HEK293T (cell line): ENCODE measurements at regions not wholly inside any gene's neighbourhood (a gene's known extent, or its start where the extent isn't known, plus 50 kb on each side); places are given as distances from the start of the nearest gene placed in this dataset.

Experiments
- CTCF ChIA-PET: fragments of 350-600 bp; formaldehyde crosslinking; extraction: SDS; loops from one replicate; lab custom pipeline; 2021; ENCODE audit warnings: antibody characterized with exemption, inconsistent platforms; lab: Yijun Ruan, JAX
- POLR2A ChIA-PET: fragments of 350-600 bp; formaldehyde crosslinking; extraction: SDS; loops from one replicate; lab custom pipeline; 2020; ENCODE audit warnings: antibody characterized with exemption, inconsistent platforms; lab: Yijun Ruan, JAX
- DNase-seq: peaks from one replicate; pipeline ENCODE4 v3.0.0; 2012; ENCODE audit warnings: mixed read lengths; ENCODE audit errors: extremely low spot score
- ARNT ChIP-seq: fragments of 450-650 bp; IDR thresholded peaks from 2 replicates; pipeline ENCODE4 v1.6.1; 2017; ENCODE audit warnings: mild to moderate bottlenecking
- BHLHE40 ChIP-seq: fragments of 450-650 bp; IDR thresholded peaks from 2 replicates; pipeline ENCODE4 v1.6.1; 2016; ENCODE audit warnings: mild to moderate bottlenecking, moderate library complexity, borderline replicate concordance
- CTBP1 ChIP-seq: fragments of 450-650 bp; IDR thresholded peaks from 2 replicates; pipeline ENCODE4 v1.6.1; 2016; ENCODE audit warnings: borderline replicate concordance
- ELF4 ChIP-seq: fragments of 450-650 bp; IDR thresholded peaks from 2 replicates; pipeline ENCODE4 v1.6.1; 2017; ENCODE audit warnings: antibody characterized with exemption
- FOXA1 ChIP-seq: fragments of 450-650 bp; IDR thresholded peaks from 2 replicates; pipeline ENCODE4 v1.6.1; 2016; ENCODE audit warnings: mild to moderate bottlenecking
- FOXK2 ChIP-seq: fragments of 450-650 bp; IDR thresholded peaks from 2 replicates; pipeline ENCODE4 v1.6.1; 2016; ENCODE audit warnings: mild to moderate bottlenecking
- FOXM1 ChIP-seq: fragments of 450-650 bp; IDR thresholded peaks from 2 replicates; pipeline ENCODE4 v1.6.1; 2017; ENCODE audit warnings: mild to moderate bottlenecking, borderline replicate concordance
- HDGF ChIP-seq: fragments of 450-650 bp; IDR thresholded peaks from 2 replicates; pipeline ENCODE4 v1.6.1; 2017; ENCODE audit warnings: antibody characterized with exemption, borderline replicate concordance
- L3MBTL2 ChIP-seq: fragments of 450-650 bp; conservative IDR thresholded peaks from 2 replicates; pipeline ENCODE4 v1.6.1; 2016; ENCODE audit warnings: mild to moderate bottlenecking
- LEF1 ChIP-seq: fragments of 450-650 bp; IDR thresholded peaks from 2 replicates; pipeline ENCODE4 v1.6.1; 2017; ENCODE audit warnings: mild to moderate bottlenecking, borderline replicate concordance
- NFRKB ChIP-seq: fragments of 450-650 bp; IDR thresholded peaks from 2 replicates; pipeline ENCODE4 v1.6.1; 2016; ENCODE audit warnings: mild to moderate bottlenecking, moderate library complexity
- PKNOX1 ChIP-seq: fragments of 450-650 bp; IDR thresholded peaks from 2 replicates; pipeline ENCODE4 v1.6.1; 2016
- SP1 ChIP-seq: fragments of 450-650 bp; IDR thresholded peaks from 2 replicates; pipeline ENCODE4 v1.6.1; 2017
- SUZ12 ChIP-seq: fragments of 450-650 bp; IDR thresholded peaks from 2 replicates; pipeline ENCODE4 v1.6.1; 2016; ENCODE audit warnings: mild to moderate bottlenecking
- TARDBP ChIP-seq: fragments of 450-650 bp; IDR thresholded peaks from 2 replicates; pipeline ENCODE4 v1.6.1; 2016
- ZNF384 ChIP-seq: fragments of 450-650 bp; IDR thresholded peaks from 2 replicates; pipeline ENCODE4 v1.6.1; 2016

DNA sequence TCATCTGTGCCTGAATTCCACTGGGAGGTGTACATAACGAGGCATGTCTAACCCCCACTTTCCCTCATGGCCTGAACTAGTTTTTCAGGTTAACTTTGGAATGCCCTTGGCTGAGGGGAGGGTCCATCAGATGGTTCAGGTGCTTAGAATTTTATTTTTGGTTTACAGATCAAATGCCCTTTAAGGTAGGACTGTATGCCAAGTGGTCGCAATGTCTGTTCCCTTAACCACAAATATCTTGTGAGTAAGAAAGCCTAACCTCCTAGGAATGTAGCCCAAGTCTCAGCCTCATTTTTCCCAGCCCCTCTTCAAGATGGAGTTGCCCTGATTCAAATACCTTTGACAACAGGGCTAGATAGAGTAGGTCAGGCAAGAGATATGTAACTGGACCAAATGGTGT, 78.4 kb downstream of the RNASET2 start:
- TF ChIP-seq LEF1 (no peak), PKNOX1 (no peak), SUZ12 (no peak), ELF4 (no peak), BHLHE40 (no peak), HDGF (no peak), ZNF384 (no peak), NFRKB (no peak), ARNT (no peak), CTBP1 (no peak), FOXA1 (no peak), SP1 (no peak), TARDBP (no peak), FOXK2 (no peak), L3MBTL2 (no peak), FOXM1 (no peak)
- ChIA-PET CTCF (no interaction called here), POLR2A (no interaction called here)
- DNase-seq = no peak

GRCh38 chr6:166877349-166877748, 79.0 kb downstream of the RNASET2 start:
- TF ChIP-seq FOXA1 (no peak), PKNOX1 (no peak), LEF1 (no peak), ARNT (no peak), SUZ12 (no peak), NFRKB (no peak)
- DNase-seq = no peak
- CTCF ChIA-PET = no interaction called here
- POLR2A ChIA-PET = no interaction called here

GRCh38 chr6:166872531-166873009, 83.8 kb downstream of the RNASET2 start:
- CTCF ChIA-PET = no interaction called here
- POLR2A ChIA-PET = no interaction called here
- TF ChIP-seq ELF4 = no peak
- no peak for DNase-seq

- TF ChIP-seq ARNT (no peak), TARDBP (no peak), LEF1 (no peak), ELF4 (no peak), SP1 (no peak), PKNOX1 (no peak), FOXM1 (no peak), HDGF (no peak), SUZ12 (no peak), FOXA1 (no peak), L3MBTL2 (no peak), BHLHE40 (no peak), NFRKB (no peak), ZNF384 (no peak), FOXK2 (no peak), CTBP1 (no peak)
- POLR2A ChIA-PET = no interaction called here
- no peak for DNase-seq
- CTCF ChIA-PET = no interaction called here
Measured at GRCh38 chr6:166870602-166871208, 85.6 kb downstream of the RNASET2 start.

GRCh38 chr6:166866839-166867637, 89.3 kb downstream of the RNASET2 start:
- TF ChIP-seq NFRKB (no peak), HDGF (no peak), SP1 (no peak), SUZ12 (no peak), FOXK2 (no peak), PKNOX1 (no peak), BHLHE40 (no peak), TARDBP (no peak), LEF1 (no peak), ZNF384 (no peak), CTBP1 (no peak)
- no peak for DNase-seq
- CTCF ChIA-PET = interaction anchor here (0.6 to 1.1 kb wide), 2 partner anchors 82 to 461 kb away, joined by 4 to 9 read pairs; no protein-coding TSS in a partner anchor
- POLR2A ChIA-PET = no interaction called here
